Stimulated activated memory B cell treated with anti-CD40 and anti-IgM and Interleukin-4, amounts not matched to agents 10 μg/mL and 1 μg/mL and 100 μg/mL, for 72 hours (primary cell): ENCODE measurements at regions not wholly inside any gene's neighbourhood (a gene's known extent, or its start where the extent isn't known, plus 50 kb on each side); places are given as distances from the start of the nearest gene placed in this dataset.
"Not testable (repeated sequence)": the region's sequence is repeated elsewhere in the genome, so short reads cannot be mapped to it uniquely, and the experiment has no call there.

ENCODE experiments used
- ATAC-seq: fragments of 150-1000 bp; cut with Tn5 transposase; 2 replicates; pipeline ENCODE4 v1.10.0; 2021
- H3K27ac Mint-ChIP-seq: one replicate; pipeline ENCODE4 v1.8.0; 2022; ENCODE audit warnings: mild to moderate bottlenecking, mixed read lengths
- H3K27me3 Mint-ChIP-seq: one replicate; pipeline ENCODE4 v1.8.0; 2022; ENCODE audit warnings: mixed read lengths
- H3K36me3 Mint-ChIP-seq: one replicate; pipeline ENCODE4 v1.8.0; 2022; ENCODE audit warnings: mixed read lengths
- H3K4me1 Mint-ChIP-seq: one replicate; pipeline ENCODE4 v1.8.0; 2022; ENCODE audit warnings: mixed read lengths
- H3K4me3 Mint-ChIP-seq: one replicate; pipeline ENCODE4 v1.8.0; 2022; ENCODE audit warnings: mild to moderate bottlenecking, moderate library complexity, mixed read lengths
- H3K9me3 Mint-ChIP-seq: one replicate; pipeline ENCODE4 v1.8.0; 2022; ENCODE audit warnings: mixed read lengths

GRCh38 chr10:36759141-36759805 is 366.1 kb upstream of the ANKRD30A start:
- Mint-ChIP-seq H3K27me3 (no peaks in the 10 kb centered on the region), H3K4me1 (no peaks in the 10 kb centered on the region), H3K36me3 (no peaks in the 10 kb centered on the region), H3K27ac (no peak overlapping the region), H3K4me3 (no peak overlapping the region), H3K9me3 (no peaks in the 10 kb centered on the region)
- no peak for ATAC-seq

GRCh38 chr10:36748128-36748871 is 377.1 kb upstream of the ANKRD30A start:
- Mint-ChIP-seq H3K4me1 (no peaks in the 10 kb centered on the region), H3K27ac (no peak overlapping the region), H3K36me3 (no peaks in the 10 kb centered on the region), H3K9me3 (peaks cover 3% of the 10 kb centered on the region), H3K4me3 (no peak overlapping the region), H3K27me3 (no peaks in the 10 kb centered on the region)
- no peak for ATAC-seq

GRCh38 chr10:36739884-36740445 is 385.4 kb upstream of the ANKRD30A start:
- Mint-ChIP-seq H3K4me3 (no peak overlapping the region), H3K27me3 (no peaks in the 10 kb centered on the region), H3K9me3 (no peaks in the 10 kb centered on the region)

GRCh38 chr10:36738738-36739431 is 386.5 kb upstream of the ANKRD30A start:
- Mint-ChIP-seq H3K27me3 (no peaks in the 10 kb centered on the region), H3K36me3 (no peaks in the 10 kb centered on the region), H3K4me3 (no peak overlapping the region), H3K4me1 (no peaks in the 10 kb centered on the region), H3K27ac (no peak overlapping the region), H3K9me3 (no peaks in the 10 kb centered on the region)
- no peak for ATAC-seq

More at GRCh38 chr10:36739884-36740445, 385.4 kb upstream of the ANKRD30A start:
- H3K36me3 Mint-ChIP-seq: no peaks in the 10 kb centered on the region
- H3K27ac Mint-ChIP-seq: no peak overlapping the region
- no peak for ATAC-seq
- H3K4me1 Mint-ChIP-seq: no peaks in the 10 kb centered on the region

DNA sequence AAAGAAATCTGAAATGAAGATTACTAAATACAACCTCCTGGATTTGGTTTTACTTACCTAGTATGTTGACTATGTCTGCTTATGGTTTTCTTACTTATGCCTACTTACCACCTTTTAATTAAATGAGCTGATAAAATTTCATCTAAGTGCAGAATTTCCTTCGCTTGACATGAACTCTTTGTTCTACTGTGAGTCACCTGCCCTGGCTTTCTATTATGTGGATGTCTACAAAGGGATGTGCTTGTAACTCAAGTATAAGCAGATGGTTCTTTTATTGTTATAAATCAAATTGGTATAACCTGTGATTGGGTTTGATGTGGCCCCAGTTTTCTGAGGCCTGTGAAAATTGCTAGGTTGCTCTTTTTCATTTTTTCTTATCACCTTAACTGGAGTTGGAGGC is 389.1 kb upstream of the ANKRD30A start:
- Mint-ChIP-seq H3K36me3 (no peaks in the 10 kb centered on the region), H3K4me3 (no peak overlapping the region), H3K4me1 (no peaks in the 10 kb centered on the region), H3K27me3 (peaks cover 2% of the 10 kb centered on the region), H3K9me3 (peaks cover 3% of the 10 kb centered on the region), H3K27ac (no peak overlapping the region)
- ATAC-seq: no peak

- not testable (repeated sequence) for H3K36me3 Mint-ChIP-seq, H3K9me3 Mint-ChIP-seq, H3K4me1 Mint-ChIP-seq, H3K4me3 Mint-ChIP-seq, H3K27me3 Mint-ChIP-seq, H3K27ac Mint-ChIP-seq, ATAC-seq
Measured at GRCh38 chr10:36734590-36734989, 390.8 kb upstream of the ANKRD30A start.

- H3K36me3 Mint-ChIP-seq: no peaks in the 10 kb centered on the region
- peaks cover 8% of the 10 kb centered on the region for H3K27me3 Mint-ChIP-seq
- H3K27ac Mint-ChIP-seq: no peak overlapping the region
- H3K9me3 Mint-ChIP-seq: peaks cover 3% of the 10 kb centered on the region
- H3K4me1 Mint-ChIP-seq: no peaks in the 10 kb centered on the region
- no peak for ATAC-seq
- no peak overlapping the region for H3K4me3 Mint-ChIP-seq
Measured at GRCh38 chr10:36730316-36730715, 395.1 kb upstream of the ANKRD30A start.

GRCh38 chr10:36728626-36729025 is 396.8 kb upstream of the ANKRD30A start:
- H3K27me3 Mint-ChIP-seq: peaks cover 8% of the 10 kb centered on the region
- no peak for ATAC-seq
- H3K36me3 Mint-ChIP-seq: no peaks in the 10 kb centered on the region
- no peak overlapping the region for H3K4me3 Mint-ChIP-seq
- H3K9me3 Mint-ChIP-seq: peaks cover 1% of the 10 kb centered on the region
- no peaks in the 10 kb centered on the region for H3K4me1 Mint-ChIP-seq
- no peak overlapping the region for H3K27ac Mint-ChIP-seq

- Mint-ChIP-seq H3K4me1 (no peaks in the 10 kb centered on the region), H3K36me3 (no peaks in the 10 kb centered on the region), H3K4me3 (no peak overlapping the region), H3K9me3 (no peaks in the 10 kb centered on the region), H3K27me3 (peaks cover 2% of the 10 kb centered on the region), H3K27ac (no peak overlapping the region)
- ATAC-seq: no peak
Measured at GRCh38 chr10:36725581-36726520, 399.5 kb upstream of the ANKRD30A start.

GRCh38 chr10:36722777-36723176 is 402.6 kb upstream of the ANKRD30A start:
- no peaks in the 10 kb centered on the region for H3K27me3 Mint-ChIP-seq
- no peak overlapping the region for H3K27ac Mint-ChIP-seq
- no peaks in the 10 kb centered on the region for H3K4me1 Mint-ChIP-seq
- ATAC-seq: no peak
- peaks cover 3% of the 10 kb centered on the region for H3K9me3 Mint-ChIP-seq
- no peak overlapping the region for H3K4me3 Mint-ChIP-seq
- no peaks in the 10 kb centered on the region for H3K36me3 Mint-ChIP-seq

DNA sequence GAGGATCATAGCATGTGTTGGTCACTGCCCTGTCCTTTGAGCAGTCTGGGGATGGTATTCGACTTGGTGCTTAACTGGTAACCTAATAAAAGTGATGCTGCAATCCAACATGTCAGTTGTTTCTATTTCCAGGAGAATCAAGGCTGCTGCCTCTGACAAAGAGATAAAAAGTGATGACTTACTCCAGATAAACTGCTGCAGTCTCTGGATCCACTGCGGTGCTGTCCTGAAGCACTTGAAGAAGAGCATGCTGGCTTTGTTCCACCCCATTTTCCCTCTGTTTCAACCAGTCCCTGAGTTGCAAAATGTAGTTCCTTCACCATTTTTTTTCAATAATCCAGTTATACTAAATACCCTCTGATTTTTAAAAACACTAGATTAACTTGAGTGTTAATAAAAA is 403.5 kb upstream of the ANKRD30A start:
- Mint-ChIP-seq H3K27me3 (no peaks in the 10 kb centered on the region), H3K9me3 (peaks cover 3% of the 10 kb centered on the region), H3K27ac (no peak overlapping the region), H3K36me3 (no peaks in the 10 kb centered on the region), H3K4me1 (no peaks in the 10 kb centered on the region), H3K4me3 (no peak overlapping the region)
- no peak for ATAC-seq

GRCh38 chr10:36720895-36721294 is 404.5 kb upstream of the ANKRD30A start:
- peaks cover 3% of the 10 kb centered on the region for H3K9me3 Mint-ChIP-seq
- H3K27ac Mint-ChIP-seq: no peak overlapping the region
- no peak for ATAC-seq
- no peaks in the 10 kb centered on the region for H3K4me1 Mint-ChIP-seq
- H3K36me3 Mint-ChIP-seq: no peaks in the 10 kb centered on the region
- H3K27me3 Mint-ChIP-seq: no peaks in the 10 kb centered on the region
- H3K4me3 Mint-ChIP-seq: no peak overlapping the region

- Mint-ChIP-seq H3K27me3 (no peaks in the 10 kb centered on the region), H3K9me3 (peaks cover 3% of the 10 kb centered on the region), H3K27ac (no peak overlapping the region), H3K4me3 (no peak overlapping the region), H3K4me1 (no peaks in the 10 kb centered on the region), H3K36me3 (no peaks in the 10 kb centered on the region)
- ATAC-seq: no peak
Measured at GRCh38 chr10:36717118-36717517, 408.3 kb upstream of the ANKRD30A start.

- Mint-ChIP-seq H3K9me3 (peaks cover 3% of the 10 kb centered on the region), H3K27me3 (no peaks in the 10 kb centered on the region), H3K4me3 (no peak overlapping the region), H3K27ac (no peak overlapping the region), H3K4me1 (no peaks in the 10 kb centered on the region), H3K36me3 (no peaks in the 10 kb centered on the region)
- no peak for ATAC-seq
Measured at GRCh38 chr10:36716291-36716690, 409.1 kb upstream of the ANKRD30A start.

DNA sequence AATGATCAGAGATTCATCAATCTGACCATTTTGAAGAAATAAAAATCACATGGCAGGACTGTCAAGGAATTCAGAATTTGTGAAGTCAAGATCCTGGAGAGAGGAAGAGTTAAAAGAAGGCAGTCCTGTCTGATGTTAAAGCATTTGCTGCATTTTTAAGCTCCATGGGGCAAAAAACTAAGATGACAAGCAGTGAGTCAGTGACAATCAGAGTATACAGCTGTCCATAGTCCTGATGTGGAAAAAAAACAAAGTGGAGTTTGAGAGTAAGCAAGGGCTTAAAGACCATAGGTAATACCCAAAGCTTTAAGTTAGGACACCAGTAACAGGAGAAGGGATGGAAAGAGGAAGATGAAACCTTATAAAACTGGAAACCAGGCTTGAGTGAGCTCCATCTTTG is 412.7 kb upstream of the ANKRD30A start:
- no peak for ATAC-seq
- Mint-ChIP-seq H3K36me3 (no peaks in the 10 kb centered on the region), H3K9me3 (no peaks in the 10 kb centered on the region), H3K4me1 (no peaks in the 10 kb centered on the region), H3K27me3 (no peaks in the 10 kb centered on the region), H3K27ac (no peak overlapping the region), H3K4me3 (no peak overlapping the region)
